HG03442 (cell line): ENCODE measurements at regions not wholly inside any gene's neighbourhood (a gene's known extent, or its start where the extent isn't known, plus 50 kb on each side); places are given as distances from the start of the nearest gene placed in this dataset.
"Not testable (repeated sequence)": the region's sequence is repeated elsewhere in the genome, so short reads cannot be mapped to it uniquely, and the experiment has no call there.

Experiments
- ATAC-seq: cut with Tn5 transposase; IDR thresholded peaks from one replicate; pipeline ENCODE4 v1.9.1; 2021; ENCODE audit warnings: mild to moderate bottlenecking, moderate library complexity; ENCODE audit not compliant: unreplicated experiment

DNA sequence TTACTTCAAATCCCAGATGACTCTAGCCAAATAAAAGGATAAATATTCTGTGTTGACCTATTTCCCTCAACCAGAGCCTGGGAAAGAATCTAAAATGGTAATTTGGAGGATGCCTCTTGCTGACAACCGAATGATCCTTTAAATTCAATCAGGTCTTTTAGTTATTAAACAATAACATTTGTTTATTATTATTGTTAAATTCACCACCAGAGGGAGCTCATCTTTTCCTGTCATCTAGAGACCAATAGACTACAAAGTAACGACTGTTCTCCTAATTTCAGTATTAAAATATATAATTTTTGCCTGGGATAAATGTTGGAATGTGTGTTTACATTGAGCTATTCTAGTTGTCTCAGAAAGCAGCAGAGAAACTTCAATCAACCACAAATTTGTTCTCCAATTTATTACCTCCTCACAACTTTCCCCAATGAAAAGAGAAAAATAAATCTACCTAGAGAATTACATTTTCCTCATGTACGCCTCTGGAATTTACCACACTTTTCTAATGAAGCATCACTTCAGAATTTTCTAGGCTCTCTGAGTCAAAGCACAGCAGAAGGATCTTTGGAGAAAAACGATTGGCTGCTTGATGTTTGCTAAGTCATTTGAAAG is 142.7 kb downstream of the SCG2 start:
- ATAC-seq, result no peak

DNA sequence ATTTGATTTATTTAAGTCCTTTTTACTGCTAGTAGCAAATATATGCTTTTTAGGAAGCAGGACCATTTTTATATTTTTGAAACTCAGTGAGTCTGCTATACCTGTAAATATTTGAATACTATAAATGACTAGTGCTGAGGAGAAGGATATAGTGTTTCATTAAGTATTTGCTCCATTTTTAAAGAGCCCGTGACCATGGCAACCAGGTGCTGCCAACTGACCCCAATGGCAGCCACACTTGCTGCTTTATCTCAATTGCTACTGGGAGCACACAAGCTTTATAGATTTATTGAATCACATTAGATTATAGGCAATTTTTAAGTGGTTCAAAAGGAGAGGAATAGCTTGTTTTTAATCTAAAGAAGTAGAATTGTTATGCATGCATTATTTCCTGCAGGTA is 142.0 kb downstream of the SCG2 start:
- no peak for ATAC-seq

- no peak for ATAC-seq
Observed at GRCh38 chr2:223460774-223461211, 141.4 kb downstream of the SCG2 start.

DNA sequence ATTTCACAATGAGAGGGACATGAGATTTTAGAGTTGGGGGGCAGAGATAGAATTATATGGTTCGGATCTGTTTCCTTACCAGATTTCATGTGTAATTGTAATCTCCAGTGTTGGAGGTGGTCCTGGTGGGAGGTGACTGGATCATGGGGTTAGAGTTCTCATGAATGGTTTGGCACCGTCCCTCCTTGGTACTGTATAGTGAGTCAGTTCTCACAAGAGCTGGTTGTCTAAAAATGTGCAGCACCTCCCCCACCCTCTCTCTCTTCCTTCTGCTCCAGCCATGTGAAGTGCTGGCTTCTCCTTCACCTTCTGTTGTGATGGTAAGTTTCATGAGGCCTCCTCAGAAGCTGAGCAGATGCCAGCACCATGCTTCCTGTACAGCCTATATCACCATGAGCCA is 138.1 kb downstream of the SCG2 start:
- ATAC-seq, result no peak

DNA sequence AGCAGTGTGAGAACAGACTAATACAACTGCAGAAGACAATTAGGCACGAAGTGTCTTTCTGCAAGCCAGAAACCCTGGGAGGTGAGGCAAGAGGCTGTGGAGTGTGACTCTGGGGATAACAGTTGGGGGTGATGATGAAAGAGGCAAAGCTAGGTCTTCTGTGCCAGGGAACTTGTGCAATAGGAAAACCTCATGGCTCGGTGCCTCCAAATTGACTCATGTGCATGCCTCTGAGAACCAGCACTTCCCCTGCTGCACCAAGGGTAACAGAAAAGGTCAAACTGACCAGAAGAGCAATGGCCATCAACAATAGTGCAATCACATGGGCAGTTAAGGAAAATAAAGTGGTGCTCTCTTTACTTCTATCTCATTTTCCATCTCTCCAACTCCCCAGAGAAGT is 136.4 kb downstream of the SCG2 start:
- ATAC-seq, result no peak

DNA sequence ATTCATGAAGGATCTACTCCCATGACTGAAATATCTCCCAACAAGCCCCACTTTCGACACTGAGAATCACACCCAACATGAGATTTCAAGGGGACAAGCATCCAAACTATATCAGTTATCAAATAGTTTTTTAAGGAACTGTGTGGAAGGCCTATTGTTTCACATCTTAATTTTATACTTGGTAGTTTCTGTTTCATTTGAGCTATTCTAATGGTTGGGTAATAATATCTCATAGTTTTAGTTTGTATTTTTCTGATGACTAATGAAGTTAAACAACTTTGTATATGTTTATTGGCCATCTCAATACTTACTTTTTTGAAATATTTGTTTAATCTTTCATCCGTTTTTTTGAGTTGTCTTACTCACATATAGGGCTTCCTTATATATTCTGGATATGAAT is 135.0 kb downstream of the SCG2 start:
- ATAC-seq, result no peak

- peak; percentile 53 for ATAC-seq
Observed at GRCh38 chr2:223469270-223470046, 132.7 kb downstream of the SCG2 start.

- no peak for ATAC-seq
Observed at GRCh38 chr2:223470602-223471001, 131.6 kb downstream of the SCG2 start.

- ATAC-seq, result no peak
Observed at GRCh38 chr2:223472771-223473170, 129.4 kb downstream of the SCG2 start.

DNA sequence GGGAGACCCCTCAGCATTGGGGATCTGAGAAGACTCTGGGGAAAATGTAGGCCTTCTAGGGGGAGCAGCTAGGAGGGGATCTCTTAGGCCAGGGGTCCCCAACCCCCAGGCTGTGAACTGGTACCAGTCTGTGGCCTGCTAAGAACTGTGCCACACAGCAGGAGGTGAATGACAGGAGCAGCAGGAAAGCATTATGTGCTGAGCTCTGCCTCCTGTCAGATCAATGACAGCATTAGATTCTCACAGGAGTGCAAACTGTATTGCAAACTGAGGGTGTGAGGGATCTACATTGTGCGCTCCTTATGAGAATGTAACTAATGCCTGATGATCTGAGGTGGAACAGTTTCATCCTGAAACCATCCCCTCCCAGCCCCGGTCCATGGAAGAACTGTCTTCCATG is 127.3 kb downstream of the SCG2 start:
- no peak for ATAC-seq

DNA sequence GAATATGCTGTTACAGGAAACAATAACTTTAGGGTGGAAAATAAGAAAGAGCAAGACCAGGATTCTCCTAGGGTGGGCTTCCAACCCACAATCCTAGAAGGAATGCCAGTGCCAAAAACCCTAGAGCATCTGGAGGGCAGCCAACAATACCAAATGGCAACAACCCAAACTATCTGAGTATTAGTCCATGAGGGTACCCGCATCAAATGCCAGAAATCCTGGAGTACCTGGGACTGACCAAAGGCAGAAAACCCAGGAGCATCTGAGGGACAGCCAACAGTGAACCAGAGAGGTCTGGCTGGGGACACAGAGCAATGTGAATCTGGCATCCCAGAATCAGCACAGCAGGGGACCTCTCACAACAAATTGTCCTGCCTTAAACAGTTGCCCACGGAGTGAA is 126.3 kb downstream of the SCG2 start:
- ATAC-seq, result no peak

DNA sequence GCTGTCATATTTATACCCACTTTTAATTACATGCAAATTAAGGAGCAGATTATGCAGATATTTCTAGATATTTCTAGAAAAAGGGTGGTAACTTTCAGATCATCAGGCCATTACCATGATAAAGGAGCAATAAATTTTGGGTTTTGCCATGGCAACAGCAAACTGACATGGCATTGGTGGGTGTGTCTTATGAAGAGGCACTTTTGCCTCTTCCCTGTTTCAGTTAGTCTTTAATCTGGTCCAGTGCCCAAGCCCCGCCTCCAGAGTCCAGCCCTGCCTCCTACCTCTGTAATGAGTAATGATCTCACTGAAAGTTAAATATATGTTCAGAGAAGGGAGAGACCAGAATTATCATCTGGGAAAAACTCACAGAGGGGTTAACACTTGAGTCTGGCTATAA is 124.8 kb downstream of the SCG2 start:
- ATAC-seq, result no peak

- no peak for ATAC-seq
Observed at GRCh38 chr2:223481486-223481885, 120.7 kb downstream of the SCG2 start.

GRCh38 chr2:223486751-223487150 is 115.4 kb downstream of the SCG2 start:
- no peak for ATAC-seq

DNA sequence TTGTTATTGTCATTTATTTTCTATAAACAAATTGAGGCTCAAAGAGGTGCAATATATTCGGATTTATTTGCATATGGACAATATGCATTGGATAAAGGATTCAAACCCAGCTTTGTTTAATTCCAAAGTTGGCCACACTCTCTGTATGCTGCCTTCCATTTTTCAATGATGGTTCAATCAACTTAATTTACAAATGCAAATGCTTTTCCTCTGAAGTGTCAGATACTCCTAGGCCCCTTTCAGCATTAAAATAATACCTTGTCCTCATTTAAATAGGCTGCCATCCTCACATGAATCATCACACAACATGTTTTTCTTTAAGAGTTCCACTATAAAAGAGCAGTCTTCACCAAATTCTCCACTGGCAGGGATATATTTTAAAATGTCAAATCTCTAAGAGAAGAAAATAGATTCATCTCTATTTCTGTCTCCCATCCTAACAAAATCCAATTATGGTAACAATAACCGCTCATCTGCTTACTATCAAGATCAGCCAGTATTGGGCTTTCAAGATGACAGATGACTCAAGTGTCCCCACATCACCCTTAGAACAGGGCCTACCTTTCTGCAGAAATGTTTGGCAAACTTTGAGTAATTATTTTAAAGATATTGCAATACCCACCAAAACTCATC is 114.8 kb downstream of the SCG2 start:
- ATAC-seq, result no peak

- ATAC-seq, result no peak
Observed at GRCh38 chr2:223488814-223489213, 113.3 kb downstream of the SCG2 start.

- no peak for ATAC-seq
Observed at GRCh38 chr2:223494496-223494895, 107.7 kb downstream of the SCG2 start.

DNA sequence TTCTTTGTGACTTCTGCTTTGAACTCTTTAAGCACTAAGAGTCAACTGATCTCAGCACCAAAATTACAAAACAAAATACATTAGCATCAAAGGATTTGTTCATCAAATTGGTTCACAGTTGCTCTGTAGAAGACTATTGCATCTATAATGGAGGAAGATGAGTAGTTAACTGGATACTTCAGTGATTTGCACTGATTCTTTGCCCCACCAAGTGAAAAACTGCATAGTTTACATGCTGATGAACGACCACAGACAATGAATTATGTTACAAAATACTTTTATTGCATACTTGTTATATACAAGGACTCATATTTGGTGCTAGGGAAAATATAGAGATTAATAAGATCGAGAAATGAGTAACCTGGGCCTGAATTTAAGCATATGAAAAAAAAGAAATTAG is 107.2 kb downstream of the SCG2 start:
- ATAC-seq, result no peak

DNA sequence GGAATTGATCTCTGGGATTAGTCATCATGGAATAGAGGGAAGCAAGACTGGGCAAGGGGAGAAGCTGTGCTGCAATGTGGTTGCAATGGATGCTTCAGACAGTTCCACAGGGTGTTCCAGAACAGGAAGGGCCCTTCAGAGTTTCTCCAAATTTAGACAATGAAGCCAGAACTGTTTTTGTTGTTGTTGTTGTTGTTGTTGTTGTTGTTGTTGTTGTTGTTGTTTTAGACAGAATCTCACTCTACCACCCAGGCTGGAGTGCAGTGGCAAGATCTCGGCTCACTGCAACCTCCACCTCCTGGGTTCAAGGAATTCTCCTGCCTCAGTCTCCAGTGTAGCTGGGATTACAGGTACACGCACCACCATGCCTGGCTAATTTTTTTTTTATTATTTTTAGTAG is 105.3 kb downstream of the SCG2 start:
- not testable (repeated sequence) for ATAC-seq

GRCh38 chr2:223500709-223501108 is 101.5 kb downstream of the SCG2 start:
- no peak for ATAC-seq

GRCh38 chr2:223501641-223502040 is 100.5 kb downstream of the SCG2 start:
- ATAC-seq, result no peak

DNA sequence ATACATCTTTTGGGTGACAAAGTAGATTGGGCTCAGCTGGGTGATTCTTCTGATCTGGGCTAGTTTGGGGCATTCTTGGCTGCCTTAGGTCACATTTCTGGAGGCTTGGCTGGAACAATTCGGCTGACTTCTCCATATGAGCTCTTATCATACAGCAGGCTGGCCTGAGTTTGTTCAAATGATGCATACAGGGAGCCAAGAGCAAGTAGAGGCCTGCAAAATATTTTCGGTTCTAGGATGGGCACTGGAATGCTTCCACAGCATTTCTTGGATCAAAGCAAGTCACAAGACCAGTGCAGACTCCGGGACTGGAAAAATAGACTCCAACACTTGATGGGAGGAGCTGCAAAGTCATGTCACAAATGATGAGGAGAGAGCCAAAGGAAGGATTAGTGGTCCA is 98.4 kb downstream of the SCG2 start:
- ATAC-seq, result no peak
